A673 (cell line): ENCODE measurements at regions not wholly inside any gene's neighbourhood (a gene's known extent, or its start where the extent isn't known, plus 50 kb on each side); places are given as distances from the start of the nearest gene placed in this dataset.
A peak's percentile ranks its signal among the peaks of the same experiment; 100 is the strongest.

Source experiments
- BruUV-seq: library from RNA; stranded (reverse); fragments of 400-500 nt; replicated peaks from 2 replicates; lab custom pipeline; 2021; lab: Mats Ljungman, UMichigan
- CTCF ChIA-PET: fragments of 300-600 bp; sonication (Branson Sonifier 250); formaldehyde crosslinking; loops from one replicate; lab custom pipeline; 2022; ENCODE audit warnings: antibody characterized with exemption; lab: Charles Lee
- POLR2A ChIA-PET: fragments of 300-600 bp; sonication (Branson Sonifier 250); formaldehyde crosslinking; loops from one replicate; lab custom pipeline; 2022; ENCODE audit warnings: antibody characterized with exemption; ENCODE audit not compliant: low non-redundant PET; lab: Charles Lee
- DNase-seq: peaks from one replicate; pipeline ENCODE4 v3.0.0-alpha.2; 2015; ENCODE audit warnings: low spot score
- H3K27ac ChIP-seq: fragments of 200-600 bp; sonication (generic); 2 replicates; pipeline ENCODE4 v1.5.1; 2016; ENCODE audit warnings: mixed run types, low read depth, mild to moderate bottlenecking, mixed read lengths, antibody characterized with exemption, low read length; ENCODE audit not compliant: poor library complexity, severe bottlenecking
- H3K27me3 ChIP-seq: fragments of 200-600 bp; sonication (generic); replicated peaks from 2 replicates; pipeline ENCODE4 v1.6.1; 2017; ENCODE audit warnings: mixed run types, low read depth, mild to moderate bottlenecking, mixed read lengths, antibody characterized with exemption, low read length; ENCODE audit not compliant: insufficient read depth, poor library complexity
- H3K36me3 ChIP-seq: fragments of 200-600 bp; sonication (generic); 2 replicates; pipeline ENCODE4 v1.6.1; 2016; ENCODE audit warnings: mixed run types, mild to moderate bottlenecking, mixed read lengths, antibody characterized with exemption, low read length; ENCODE audit not compliant: insufficient read depth, poor library complexity, severe bottlenecking
- H3K4me1 ChIP-seq: fragments of 200-600 bp; sonication (generic); 2 replicates; pipeline ENCODE4 v1.6.1; 2017; ENCODE audit warnings: mixed run types, mild to moderate bottlenecking, mixed read lengths, antibody characterized with exemption, low read length; ENCODE audit not compliant: insufficient read depth, poor library complexity, severe bottlenecking
- H3K4me3 ChIP-seq: fragments of 200-600 bp; sonication (generic); 2 replicates; pipeline ENCODE4 v1.5.1; 2016; ENCODE audit warnings: low read depth, mixed run types, mild to moderate bottlenecking, mixed read lengths, low read length; ENCODE audit not compliant: poor library complexity, severe bottlenecking
- H3K9me3 ChIP-seq: fragments of 200-600 bp; sonication (generic); 2 replicates; pipeline ENCODE4 v1.6.1; 2016; ENCODE audit warnings: mixed run types, low read depth, mild to moderate bottlenecking, mixed read lengths, antibody characterized with exemption, low read length; ENCODE audit not compliant: poor library complexity, severe bottlenecking
- EZH2 ChIP-seq: fragments of 200-600 bp; sonication (generic); IDR thresholded peaks from 2 replicates; pipeline ENCODE4 v1.6.1; 2017; ENCODE audit warnings: borderline replicate concordance, low read depth, mild to moderate bottlenecking, mixed read lengths, antibody characterized with exemption, low read length; ENCODE audit not compliant: poor library complexity, severe bottlenecking
- intact Hi-C: fragments of 100-400 bp; cut with micrococcal nuclease; formaldehyde crosslinking; loops from one replicate; pipeline ENCODE4 v1.10.0; 2022; ENCODE audit not compliant: unreplicated experiment
- TF ChIP-seq, protein P1 (sequence below): fragments of 300-800, 200-600 bp; sonication (generic); conservative IDR thresholded peaks from 2 replicates; pipeline ENCODE4 v1.5.1; 2017; ENCODE audit warnings: low read depth, mild to moderate bottlenecking, antibody characterized with exemption, low read length, moderate library complexity, mixed read lengths

DNA sequence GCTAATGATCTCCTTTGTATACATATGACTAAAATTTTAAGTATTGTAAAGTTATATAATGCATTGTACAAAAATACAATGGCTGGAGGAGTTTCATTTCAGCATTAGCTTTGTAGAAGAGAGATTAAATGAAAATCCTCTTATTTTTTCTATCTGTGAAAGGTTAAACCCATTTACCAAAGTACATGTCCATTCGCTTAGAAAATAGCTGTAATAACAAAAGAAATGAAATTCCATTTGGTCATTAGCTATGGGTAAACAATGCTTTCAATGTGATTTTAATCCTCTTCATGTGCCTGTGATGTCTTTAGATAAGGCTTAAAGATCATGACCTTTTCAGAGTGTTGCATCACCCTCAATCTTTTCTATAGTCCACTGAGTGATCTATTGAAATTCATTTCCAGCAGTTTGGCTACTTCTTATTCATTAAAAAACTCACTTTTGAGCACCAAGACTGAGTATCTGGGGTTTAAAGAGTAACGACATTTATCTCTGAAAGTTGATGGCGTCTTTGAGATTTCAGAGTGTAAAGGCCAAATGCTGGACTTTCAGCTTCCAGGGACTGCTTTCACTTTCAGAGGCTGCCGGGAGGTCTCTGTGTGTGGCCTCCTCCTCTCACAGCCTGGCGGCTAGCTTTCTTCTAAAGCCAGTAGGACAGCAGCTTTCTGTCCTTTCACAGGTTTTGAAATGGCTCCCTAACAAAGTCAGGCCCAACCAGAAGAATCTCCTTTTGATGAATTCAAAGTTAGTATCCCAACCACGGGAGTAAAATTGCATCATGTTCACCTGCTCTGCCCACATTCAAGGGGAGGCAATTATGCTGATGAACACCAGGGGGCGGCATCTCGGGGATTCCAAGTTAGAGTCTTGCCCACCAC, 701.4 kb upstream of the COBL start:
- TF ChIP-seq, protein P1, sequence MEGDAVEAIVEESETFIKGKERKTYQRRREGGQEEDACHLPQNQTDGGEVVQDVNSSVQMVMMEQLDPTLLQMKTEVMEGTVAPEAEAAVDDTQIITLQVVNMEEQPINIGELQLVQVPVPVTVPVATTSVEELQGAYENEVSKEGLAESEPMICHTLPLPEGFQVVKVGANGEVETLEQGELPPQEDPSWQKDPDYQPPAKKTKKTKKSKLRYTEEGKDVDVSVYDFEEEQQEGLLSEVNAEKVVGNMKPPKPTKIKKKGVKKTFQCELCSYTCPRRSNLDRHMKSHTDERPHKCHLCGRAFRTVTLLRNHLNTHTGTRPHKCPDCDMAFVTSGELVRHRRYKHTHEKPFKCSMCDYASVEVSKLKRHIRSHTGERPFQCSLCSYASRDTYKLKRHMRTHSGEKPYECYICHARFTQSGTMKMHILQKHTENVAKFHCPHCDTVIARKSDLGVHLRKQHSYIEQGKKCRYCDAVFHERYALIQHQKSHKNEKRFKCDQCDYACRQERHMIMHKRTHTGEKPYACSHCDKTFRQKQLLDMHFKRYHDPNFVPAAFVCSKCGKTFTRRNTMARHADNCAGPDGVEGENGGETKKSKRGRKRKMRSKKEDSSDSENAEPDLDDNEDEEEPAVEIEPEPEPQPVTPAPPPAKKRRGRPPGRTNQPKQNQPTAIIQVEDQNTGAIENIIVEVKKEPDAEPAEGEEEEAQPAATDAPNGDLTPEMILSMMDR, result 0 out of 2 replicates have a peak, but pooled peaks have one; percentile 30
- no peak for TF ChIP-seq EZH2
- peak; percentile 1 for DNase-seq
- Histone ChIP-seq H3K36me3 (no peaks in the 10 kb centered on the region), H3K27me3 (no peaks in the 10 kb centered on the region), H3K9me3 (peaks cover 30% of the 10 kb centered on the region), H3K4me3 (no peak overlapping the region), H3K4me1 (no peaks in the 10 kb centered on the region), H3K27ac (no peak overlapping the region)
- ChIA-PET CTCF (no interaction called here), POLR2A (no interaction called here)
- no TSS peak for BruUV-seq
- intact Hi-C loops, result loop anchor here (10.0 kb wide), 1 partner anchor 63 kb away; no protein-coding TSS in a partner anchor

DNA sequence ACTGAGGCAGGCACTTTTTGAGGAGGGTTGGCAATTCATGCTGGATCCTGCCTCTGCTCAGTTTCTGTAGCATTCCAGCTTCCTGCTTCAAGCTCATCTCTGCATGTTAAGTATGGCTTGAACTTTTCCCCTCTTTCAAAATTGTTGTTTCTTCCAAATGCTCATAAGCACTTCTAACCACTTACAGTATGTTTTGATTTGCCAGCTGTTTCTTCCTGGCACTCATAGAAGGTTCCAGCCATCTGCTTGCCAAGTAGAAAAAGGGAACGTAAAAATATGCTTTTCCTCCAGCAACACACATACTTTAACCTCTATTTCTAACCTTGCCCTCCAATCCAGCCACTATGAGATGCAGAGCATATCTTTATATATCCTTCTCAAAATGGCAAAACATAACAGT, 692.6 kb upstream of the COBL start:
- Histone ChIP-seq H3K4me3 (no peak overlapping the region), H3K36me3 (no peaks in the 10 kb centered on the region), H3K9me3 (peaks cover 30% of the 10 kb centered on the region), H3K27ac (no peak overlapping the region), H3K4me1 (no peaks in the 10 kb centered on the region), H3K27me3 (no peaks in the 10 kb centered on the region)
- no TSS peak for BruUV-seq
- ChIA-PET POLR2A (interaction anchor here (0.7 kb wide), 1 partner anchor 129 kb away, joined by 3 read pairs; no protein-coding TSS in a partner anchor), CTCF (no interaction called here)
- TF ChIP-seq, protein P1, result no peak
- TF ChIP-seq EZH2, result no peak
- intact Hi-C loops, result no loop called here
- DNase-seq, result no peak

DNA sequence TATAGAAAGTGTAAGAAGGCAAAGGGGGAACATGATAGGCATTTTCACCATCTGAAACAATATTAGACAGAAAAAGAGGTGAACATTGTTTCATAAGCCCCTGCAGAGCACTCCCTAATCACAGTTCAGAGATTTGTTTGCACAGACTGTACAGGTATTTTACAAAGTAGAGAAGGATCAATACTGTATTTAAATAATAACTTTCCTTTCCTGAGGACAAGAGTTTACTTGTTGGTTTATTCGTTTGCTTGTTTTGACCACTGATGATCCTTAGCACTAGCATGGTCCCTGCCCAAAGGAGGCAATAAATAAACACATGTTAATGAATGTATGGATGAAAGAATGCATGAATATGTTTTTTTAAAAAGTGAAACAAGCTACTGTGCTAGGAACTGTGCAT, 690.1 kb upstream of the COBL start:
- intact Hi-C loops, result no loop called here
- ChIA-PET CTCF (no interaction called here), POLR2A (no interaction called here)
- peaks cover 39% of the 10 kb centered on the region for H3K9me3 ChIP-seq
- H3K27me3 ChIP-seq, result no peaks in the 10 kb centered on the region
- H3K36me3 ChIP-seq, result no peaks in the 10 kb centered on the region
- H3K4me3 ChIP-seq, result no peak overlapping the region
- no peaks in the 10 kb centered on the region for H3K4me1 ChIP-seq
- TF ChIP-seq, protein P1, result no peak
- TF ChIP-seq EZH2, result no peak
- DNase-seq, result no peak
- no TSS peak for BruUV-seq
- no peak overlapping the region for H3K27ac ChIP-seq
